Ovary (tissue), 7 donors: ENCODE measurements at regions not wholly inside any gene's neighbourhood (a gene's known extent, or its start where the extent isn't known, plus 50 kb on each side); places are given as distances from the start of the nearest gene placed in this dataset.

Experiments used
- DNase-seq, 5 donors: peaks; one replicate each; pipeline ENCODE4 v3.0.0-alpha.2; 2019 to 2020
- H3K27ac ChIP-seq, 2 donors: fragments of 200-600 bp; one replicate each; pipeline versions ENCODE4 v1.5.1 to v1.8.0; 2019 to 2022
- H3K27me3 ChIP-seq: fragments of 200-600 bp; one replicate; pipeline ENCODE4 v1.8.0; 2022
- H3K36me3 ChIP-seq: fragments of 200-600 bp; sonication (generic); one replicate; pipeline ENCODE4 v1.5.1; 2019
- H3K4me1 ChIP-seq: one replicate; pipeline ENCODE4 v1.8.1; 2013; ENCODE audit warnings: mild to moderate bottlenecking, moderate library complexity; ENCODE audit not compliant: insufficient read depth
- H3K4me3 ChIP-seq: fragments of 200-600 bp; sonication (generic); one replicate; pipeline ENCODE4 v1.5.1; 2017
- H3K9me3 ChIP-seq, 2 donors: fragments of 200-600 bp in 1 of 2; sonication (generic) in 1 of 2; one replicate each; pipeline versions ENCODE4 v1.5.1 to v1.8.1; 2013 to 2019; ENCODE audit warnings: mild to moderate bottlenecking in 1 of 2, moderate library complexity in 1 of 2
- EP300 ChIP-seq: sonication (generic); formaldehyde crosslinking; IDR thresholded peaks from one replicate; pipeline ENCODE4 v1.6.1; 2017; ENCODE audit warnings: antibody characterized with exemption
- POLR2A ChIP-seq: fragments of 450-650 bp; IDR thresholded peaks from one replicate; pipeline ENCODE4 v1.6.1; 2017; ENCODE audit warnings: antibody characterized with exemption, mild to moderate bottlenecking, moderate library complexity
- WGBS, 3 donors: extraction: QIAGEN DNeasy Blood & Tissue Kit in 1 of 3; methylation state at CpG; one replicate each; pipeline versions ENCODE4 v1.1.5 to v1.1.7; 2013 to 2017; 5-methylcytosine and 5-hydroxymethylcytosine counted together
- intact Hi-C, 4 donors: fragments of 100-400 bp; cut with DNase I; formaldehyde crosslinking; loops; one replicate each; pipeline versions ENCODE4 v1.11.0 to v1.15.1; 2022 to 2023
- TF ChIP-seq, protein P1 (sequence below), 3 donors: fragments of 450-650 bp in 2 of 3; fragments of 200-600 bp in 1 of 3; IDR thresholded peaks; one replicate each; pipeline versions ENCODE4 v1.5.1 to v1.8.0; 2016 to 2022; ENCODE audit warnings: antibody characterized with exemption in 3 of 3, mild to moderate bottlenecking in 1 of 3
- donor health status: DM: no; HTN: no; CAD: no; lungs with moderate emphysema.
- donor health status: DM: no; HTN: no; CAD: no.
- donor health status: Bipolar disorder and iron deficiency.
- donor health status: DM: no; HTN: no; CAD: no.
- donor health status: DM: yes; HTN: yes; CAD: no.

GRCh38 chr13:104256701-104257100 is 1190.5 kb upstream of the SLC10A2 start:
- no peak for DNase-seq
- Histone ChIP-seq H3K4me1 (no peaks in the 10 kb centered on the region), H3K27me3 (no peaks in the 10 kb centered on the region), H3K27ac (no peak overlapping the region), H3K4me3 (no peak overlapping the region), H3K9me3 (no peaks in the 10 kb centered on the region), H3K36me3 (no peaks in the 10 kb centered on the region)
- intact Hi-C loops, result no loop called here
- whole genome bisulfite sequencing, 3 donors, result 88 to 92% (median 89%) methylated on average over 3 of the region's 3 CpGs
- TF ChIP-seq POLR2A (no peak), EP300 (no peak)
- TF ChIP-seq, protein P1, sequence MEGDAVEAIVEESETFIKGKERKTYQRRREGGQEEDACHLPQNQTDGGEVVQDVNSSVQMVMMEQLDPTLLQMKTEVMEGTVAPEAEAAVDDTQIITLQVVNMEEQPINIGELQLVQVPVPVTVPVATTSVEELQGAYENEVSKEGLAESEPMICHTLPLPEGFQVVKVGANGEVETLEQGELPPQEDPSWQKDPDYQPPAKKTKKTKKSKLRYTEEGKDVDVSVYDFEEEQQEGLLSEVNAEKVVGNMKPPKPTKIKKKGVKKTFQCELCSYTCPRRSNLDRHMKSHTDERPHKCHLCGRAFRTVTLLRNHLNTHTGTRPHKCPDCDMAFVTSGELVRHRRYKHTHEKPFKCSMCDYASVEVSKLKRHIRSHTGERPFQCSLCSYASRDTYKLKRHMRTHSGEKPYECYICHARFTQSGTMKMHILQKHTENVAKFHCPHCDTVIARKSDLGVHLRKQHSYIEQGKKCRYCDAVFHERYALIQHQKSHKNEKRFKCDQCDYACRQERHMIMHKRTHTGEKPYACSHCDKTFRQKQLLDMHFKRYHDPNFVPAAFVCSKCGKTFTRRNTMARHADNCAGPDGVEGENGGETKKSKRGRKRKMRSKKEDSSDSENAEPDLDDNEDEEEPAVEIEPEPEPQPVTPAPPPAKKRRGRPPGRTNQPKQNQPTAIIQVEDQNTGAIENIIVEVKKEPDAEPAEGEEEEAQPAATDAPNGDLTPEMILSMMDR (IDR thresholded peaks at IDR 0.05), result no peak

GRCh38 chr13:104253063-104253680 is 1187.0 kb upstream of the SLC10A2 start:
- intact Hi-C loops, result no loop called here
- TF ChIP-seq, protein P1 (IDR thresholded peaks at IDR 0.05), result no peak
- TF ChIP-seq EP300 (no peak), POLR2A (no peak)
- no peak overlapping the region for H3K27ac ChIP-seq
- no peak overlapping the region for H3K4me3 ChIP-seq
- H3K27me3 ChIP-seq, result no peaks in the 10 kb centered on the region
- DNase-seq, result no peak
- no peaks in the 10 kb centered on the region for H3K36me3 ChIP-seq
- 18 to 24% (median 22%) methylated on average over 5 of the region's 5 CpGs for WGBS, 3 donors
- H3K4me1 ChIP-seq, result no peaks in the 10 kb centered on the region
- H3K9me3 ChIP-seq, result no peaks in the 10 kb centered on the region

GRCh38 chr13:104251931-104252330 is 1185.7 kb upstream of the SLC10A2 start:
- H3K36me3 ChIP-seq, result no peaks in the 10 kb centered on the region
- no peaks in the 10 kb centered on the region for H3K9me3 ChIP-seq
- H3K4me3 ChIP-seq, result no peak overlapping the region
- no peaks in the 10 kb centered on the region for H3K27me3 ChIP-seq
- no peak for DNase-seq
- H3K4me1 ChIP-seq, result no peaks in the 10 kb centered on the region
- H3K27ac ChIP-seq, result no peak overlapping the region
- intact Hi-C loops, result no loop called here
- TF ChIP-seq EP300 (no peak), POLR2A (no peak)
- TF ChIP-seq, protein P1 (IDR thresholded peaks at IDR 0.05), result no peak

- intact Hi-C loops, result no loop called here
- TF ChIP-seq, protein P1 (IDR thresholded peaks at IDR 0.05), result no peak
- TF ChIP-seq POLR2A (no peak), EP300 (no peak)
- H3K4me1 ChIP-seq, result no peaks in the 10 kb centered on the region
- H3K36me3 ChIP-seq, result no peaks in the 10 kb centered on the region
- no peak overlapping the region for H3K4me3 ChIP-seq
- no peak overlapping the region for H3K27ac ChIP-seq
- DNase-seq, result no peak
- no peaks in the 10 kb centered on the region for H3K9me3 ChIP-seq
- H3K27me3 ChIP-seq, result no peaks in the 10 kb centered on the region
These were observed 1180.7 kb upstream of the SLC10A2 start for GRCh38 chr13:104246955-104247354.
